ENCODE measurements at regions not wholly inside any gene's neighbourhood (a gene's known extent, or its start where the extent isn't known, plus 50 kb on each side); places are given as distances from the start of the nearest gene placed in this dataset.

DNA sequence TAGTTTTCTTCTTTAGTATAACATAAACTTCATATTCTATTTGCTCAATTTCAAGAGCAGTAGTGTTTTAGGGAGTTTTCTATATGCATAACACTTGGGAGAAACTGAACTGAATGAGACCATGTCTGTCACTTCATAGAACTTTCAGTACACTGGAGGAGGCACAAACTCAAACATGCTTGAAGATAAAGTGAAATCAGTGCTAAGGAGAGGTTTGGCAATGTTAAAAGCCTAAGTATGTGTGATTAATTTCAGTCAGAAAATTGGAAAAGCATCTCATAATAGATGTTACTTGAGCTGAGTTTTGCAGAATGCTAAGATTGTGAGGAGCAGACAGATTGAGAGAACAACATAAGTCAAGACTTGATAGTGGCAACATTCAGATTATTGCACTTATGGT is 411.2 kb upstream of the HS3ST1 start:
- TF ChIP-seq EP300 (IDR thresholded peaks at IDR 0.05) = no peak
- TF ChIP-seq, protein P1, sequence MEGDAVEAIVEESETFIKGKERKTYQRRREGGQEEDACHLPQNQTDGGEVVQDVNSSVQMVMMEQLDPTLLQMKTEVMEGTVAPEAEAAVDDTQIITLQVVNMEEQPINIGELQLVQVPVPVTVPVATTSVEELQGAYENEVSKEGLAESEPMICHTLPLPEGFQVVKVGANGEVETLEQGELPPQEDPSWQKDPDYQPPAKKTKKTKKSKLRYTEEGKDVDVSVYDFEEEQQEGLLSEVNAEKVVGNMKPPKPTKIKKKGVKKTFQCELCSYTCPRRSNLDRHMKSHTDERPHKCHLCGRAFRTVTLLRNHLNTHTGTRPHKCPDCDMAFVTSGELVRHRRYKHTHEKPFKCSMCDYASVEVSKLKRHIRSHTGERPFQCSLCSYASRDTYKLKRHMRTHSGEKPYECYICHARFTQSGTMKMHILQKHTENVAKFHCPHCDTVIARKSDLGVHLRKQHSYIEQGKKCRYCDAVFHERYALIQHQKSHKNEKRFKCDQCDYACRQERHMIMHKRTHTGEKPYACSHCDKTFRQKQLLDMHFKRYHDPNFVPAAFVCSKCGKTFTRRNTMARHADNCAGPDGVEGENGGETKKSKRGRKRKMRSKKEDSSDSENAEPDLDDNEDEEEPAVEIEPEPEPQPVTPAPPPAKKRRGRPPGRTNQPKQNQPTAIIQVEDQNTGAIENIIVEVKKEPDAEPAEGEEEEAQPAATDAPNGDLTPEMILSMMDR (IDR thresholded peaks at IDR 0.05) = no peak
- TF ChIP-seq POLR2AphosphoS5 (IDR thresholded peaks at IDR 0.05) = no peak
